Mucosa of rectum (tissue), 2 donors: ENCODE measurements at regions not wholly inside any gene's neighbourhood (a gene's known extent, or its start where the extent isn't known, plus 50 kb on each side); places are given as distances from the start of the nearest gene placed in this dataset.

Source experiments
- H3K27ac ChIP-seq, 2 donors: one replicate each; pipeline ENCODE4 v1.7.0; 2013; ENCODE audit warnings: inconsistent platforms in 2 of 2, low read depth in 2 of 2, low read length in 2 of 2
- H3K27me3 ChIP-seq, 2 donors: one replicate each; pipeline ENCODE4 v1.7.0; 2013; ENCODE audit warnings: low read length in 2 of 2; ENCODE audit not compliant: control insufficient read depth in 2 of 2, insufficient read depth in 2 of 2
- H3K36me3 ChIP-seq, 2 donors: one replicate each; pipeline ENCODE4 v1.7.0; 2013; ENCODE audit warnings: low read length in 2 of 2; ENCODE audit not compliant: control insufficient read depth in 2 of 2, insufficient read depth in 2 of 2
- H3K4me1 ChIP-seq, 2 donors: one replicate each; pipeline ENCODE4 v1.7.0; 2013; ENCODE audit warnings: low read length in 2 of 2, mild to moderate bottlenecking in 1 of 2; ENCODE audit not compliant: control insufficient read depth in 2 of 2, insufficient read depth in 2 of 2
- H3K4me3 ChIP-seq, 2 donors: one replicate each; pipeline ENCODE4 v1.7.0; 2013; ENCODE audit warnings: low read length in 2 of 2
- H3K9ac ChIP-seq, 2 donors: one replicate each; pipeline ENCODE4 v1.7.0; 2013; ENCODE audit warnings: low read length in 2 of 2, low read depth in 1 of 2, mild to moderate bottlenecking in 1 of 2
- H3K9me3 ChIP-seq, 2 donors: one replicate each; pipeline ENCODE4 v1.7.0; 2013; ENCODE audit warnings: low read length in 2 of 2; ENCODE audit not compliant: control insufficient read depth in 2 of 2
- donor health status: healthy.
- donor health status: Normal muscosa, but diverticular disease.

- Histone ChIP-seq H3K9ac (no peak overlapping the region), H3K4me1 (no peaks in the 10 kb centered on the region), H3K9me3 (no peaks in the 10 kb centered on the region), H3K27me3 (no peaks in the 10 kb centered on the region), H3K36me3 (no peaks in the 10 kb centered on the region), H3K27ac (no peak overlapping the region), H3K4me3 (no peak overlapping the region)
These were observed 106.3 kb upstream of the CARD18 start for GRCh38 chr11:105245781-105246315.

- H3K4me1 ChIP-seq, result no peaks in the 10 kb centered on the region
- H3K9me3 ChIP-seq, result no peaks in the 10 kb centered on the region
- H3K27ac ChIP-seq, result no peak overlapping the region
- H3K9ac ChIP-seq, result no peak overlapping the region
- H3K4me3 ChIP-seq, result no peak overlapping the region
- no peaks in the 10 kb centered on the region for H3K27me3 ChIP-seq
- no peaks in the 10 kb centered on the region for H3K36me3 ChIP-seq
These were observed 104.7 kb upstream of the CARD18 start for GRCh38 chr11:105244160-105244825.

GRCh38 chr11:105241136-105241535 is 101.6 kb upstream of the CARD18 start:
- Histone ChIP-seq H3K27ac (no peak overlapping the region), H3K4me3 (no peak overlapping the region), H3K27me3 (no peaks in the 10 kb centered on the region), H3K9me3 (no peaks in the 10 kb centered on the region), H3K36me3 (no peaks in the 10 kb centered on the region), H3K4me1 (no peaks in the 10 kb centered on the region), H3K9ac (no peak overlapping the region)

GRCh38 chr11:105236664-105237063 is 97.1 kb upstream of the CARD18 start:
- Histone ChIP-seq H3K27me3 (no peaks in the 10 kb centered on the region), H3K36me3 (no peaks in the 10 kb centered on the region), H3K4me1 (no peaks in the 10 kb centered on the region), H3K27ac (no peak overlapping the region), H3K9ac (no peak overlapping the region), H3K4me3 (no peak overlapping the region), H3K9me3 (no peaks in the 10 kb centered on the region)

- H3K27me3 ChIP-seq, result no peaks in the 10 kb centered on the region
- H3K4me1 ChIP-seq, result peaks cover 0 to 13% of the 10 kb centered on the region in 2 donors
- no peaks in the 10 kb centered on the region for H3K9me3 ChIP-seq
- H3K36me3 ChIP-seq, result no peaks in the 10 kb centered on the region
- no peak overlapping the region for H3K4me3 ChIP-seq
- H3K27ac ChIP-seq, result no peak overlapping the region
- no peak overlapping the region for H3K9ac ChIP-seq
These were observed 93.7 kb upstream of the CARD18 start for GRCh38 chr11:105233285-105233684.

GRCh38 chr11:105232021-105232420 is 92.5 kb upstream of the CARD18 start:
- H3K9ac ChIP-seq, result no peak overlapping the region
- no peak overlapping the region for H3K27ac ChIP-seq
- peaks cover 0 to 13% of the 10 kb centered on the region in 2 donors for H3K4me1 ChIP-seq
- H3K36me3 ChIP-seq, result no peaks in the 10 kb centered on the region
- no peaks in the 10 kb centered on the region for H3K27me3 ChIP-seq
- H3K9me3 ChIP-seq, result no peaks in the 10 kb centered on the region
- H3K4me3 ChIP-seq, result no peak overlapping the region

- Histone ChIP-seq H3K9ac (no peak overlapping the region), H3K9me3 (no peaks in the 10 kb centered on the region), H3K36me3 (no peaks in the 10 kb centered on the region), H3K4me3 (no peak overlapping the region), H3K27me3 (no peaks in the 10 kb centered on the region), H3K27ac (no peak overlapping the region), H3K4me1 (peaks cover 0 to 13% of the 10 kb centered on the region in 2 donors)
These were observed 91.0 kb upstream of the CARD18 start for GRCh38 chr11:105230586-105230985.

- no peak overlapping the region for H3K4me3 ChIP-seq
- H3K9ac ChIP-seq, result no peak overlapping the region
- H3K9me3 ChIP-seq, result no peaks in the 10 kb centered on the region
- H3K36me3 ChIP-seq, result no peaks in the 10 kb centered on the region
- H3K27ac ChIP-seq, result no peak overlapping the region
- no peaks in the 10 kb centered on the region for H3K27me3 ChIP-seq
- peaks cover 0 to 13% of the 10 kb centered on the region in 2 donors for H3K4me1 ChIP-seq
These were observed 90.2 kb upstream of the CARD18 start for GRCh38 chr11:105229761-105230160.

GRCh38 chr11:105229257-105229656 is 89.7 kb upstream of the CARD18 start:
- Histone ChIP-seq H3K4me1 (peaks cover 0 to 13% of the 10 kb centered on the region in 2 donors), H3K4me3 (no peak overlapping the region), H3K9ac (no peak overlapping the region), H3K27ac (no peak overlapping the region), H3K36me3 (no peaks in the 10 kb centered on the region), H3K9me3 (no peaks in the 10 kb centered on the region), H3K27me3 (no peaks in the 10 kb centered on the region)

- peaks cover 0 to 13% of the 10 kb centered on the region in 2 donors for H3K4me1 ChIP-seq
- no peaks in the 10 kb centered on the region for H3K27me3 ChIP-seq
- no peak overlapping the region for H3K9ac ChIP-seq
- H3K27ac ChIP-seq, result no peak overlapping the region
- H3K4me3 ChIP-seq, result no peak overlapping the region
- H3K9me3 ChIP-seq, result no peaks in the 10 kb centered on the region
- no peaks in the 10 kb centered on the region for H3K36me3 ChIP-seq
These were observed 87.8 kb upstream of the CARD18 start for GRCh38 chr11:105227363-105227762.
